ENCODE measurements at regions not wholly inside any gene's neighbourhood (a gene's known extent, or its start where the extent isn't known, plus 50 kb on each side); places are given as distances from the start of the nearest gene placed in this dataset.

DNA sequence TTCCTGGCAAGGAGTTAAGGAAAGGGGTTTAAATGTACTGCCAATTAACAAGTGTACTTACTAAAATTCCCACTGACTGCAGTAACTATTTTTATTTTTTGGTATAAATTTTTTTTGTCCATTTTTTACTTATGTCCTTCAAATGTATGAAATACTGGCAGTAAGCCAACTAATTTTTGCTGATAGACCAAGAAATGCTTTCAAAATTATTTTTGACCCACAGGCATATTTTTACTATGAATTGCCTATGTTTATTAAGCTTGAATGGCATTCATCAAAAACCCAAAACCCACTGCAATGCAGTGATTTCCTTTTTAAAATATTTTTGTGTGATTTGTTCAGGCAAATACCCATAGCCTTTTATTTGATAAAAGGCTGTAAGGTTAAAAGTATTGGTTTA is 560.1 kb downstream of the UTRN start:
- no peak overlapping the region for H3K27ac Mint-ChIP-seq
- peaks cover 7% of the 10 kb centered on the region for H3K27me3 Mint-ChIP-seq (ENCODE audit: low read depth)
- H3K9me3 Mint-ChIP-seq: 0 out of 2 replicates have a peak, but pooled peaks cover 6% of the 10 kb centered on the region
- H3K36me3 Mint-ChIP-seq: peaks cover 44% of the 10 kb centered on the region
- no peak overlapping the region for H3K4me3 Mint-ChIP-seq
- ChIA-PET POLR2A (no interaction called here), CTCF (no interaction called here)
- ATAC-seq (no peak), DNase-seq (ENCODE audit: low spot score) (no peak)
- peaks cover 34% of the 10 kb centered on the region for H3K4me1 Mint-ChIP-seq
- no peak for TF ChIP-seq SMAD4 (CRISPR knock-in tag; IDR thresholded peaks at IDR 0.05)
- TF ChIP-seq, protein P1, sequence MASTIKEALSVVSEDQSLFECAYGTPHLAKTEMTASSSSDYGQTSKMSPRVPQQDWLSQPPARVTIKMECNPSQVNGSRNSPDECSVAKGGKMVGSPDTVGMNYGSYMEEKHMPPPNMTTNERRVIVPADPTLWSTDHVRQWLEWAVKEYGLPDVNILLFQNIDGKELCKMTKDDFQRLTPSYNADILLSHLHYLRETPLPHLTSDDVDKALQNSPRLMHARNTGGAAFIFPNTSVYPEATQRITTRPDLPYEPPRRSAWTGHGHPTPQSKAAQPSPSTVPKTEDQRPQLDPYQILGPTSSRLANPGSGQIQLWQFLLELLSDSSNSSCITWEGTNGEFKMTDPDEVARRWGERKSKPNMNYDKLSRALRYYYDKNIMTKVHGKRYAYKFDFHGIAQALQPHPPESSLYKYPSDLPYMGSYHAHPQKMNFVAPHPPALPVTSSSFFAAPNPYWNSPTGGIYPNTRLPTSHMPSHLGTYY (CRISPR knock-in tag; IDR thresholded peaks at IDR 0.05): no peak
- TF ChIP-seq, protein P2, sequence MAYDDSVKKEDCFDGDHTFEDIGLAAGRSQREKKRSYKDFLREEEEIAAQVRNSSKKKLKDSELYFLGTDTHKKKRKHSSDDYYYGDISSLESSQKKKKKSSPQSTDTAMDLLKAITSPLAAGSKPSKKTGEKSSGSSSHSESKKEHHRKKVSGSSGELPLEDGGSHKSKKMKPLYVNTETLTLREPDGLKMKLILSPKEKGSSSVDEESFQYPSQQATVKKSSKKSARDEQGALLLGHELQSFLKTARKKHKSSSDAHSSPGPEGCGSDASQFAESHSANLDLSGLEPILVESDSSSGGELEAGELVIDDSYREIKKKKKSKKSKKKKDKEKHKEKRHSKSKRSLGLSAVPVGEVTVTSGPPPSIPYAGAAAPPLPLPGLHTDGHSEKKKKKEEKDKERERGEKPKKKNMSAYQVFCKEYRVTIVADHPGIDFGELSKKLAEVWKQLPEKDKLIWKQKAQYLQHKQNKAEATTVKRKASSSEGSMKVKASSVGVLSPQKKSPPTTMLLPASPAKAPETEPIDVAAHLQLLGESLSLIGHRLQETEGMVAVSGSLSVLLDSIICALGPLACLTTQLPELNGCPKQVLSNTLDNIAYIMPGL (CRISPR knock-in tag; IDR thresholded peaks at IDR 0.05): no peak
- TF ChIP-seq GTF2I (CRISPR knock-in tag; conservative IDR thresholded peaks at IDR 0.05): no peak
- TF ChIP-seq ZBTB21 (CRISPR knock-in tag; IDR thresholded peaks at IDR 0.05; ENCODE audit: borderline replicate concordance): no peak
- TF ChIP-seq TEAD4 (CRISPR knock-in tag; IDR thresholded peaks at IDR 0.05): no peak
- TF ChIP-seq NFATC4 (CRISPR knock-in tag; IDR thresholded peaks at IDR 0.05): no peak
- TF ChIP-seq, protein P3, sequence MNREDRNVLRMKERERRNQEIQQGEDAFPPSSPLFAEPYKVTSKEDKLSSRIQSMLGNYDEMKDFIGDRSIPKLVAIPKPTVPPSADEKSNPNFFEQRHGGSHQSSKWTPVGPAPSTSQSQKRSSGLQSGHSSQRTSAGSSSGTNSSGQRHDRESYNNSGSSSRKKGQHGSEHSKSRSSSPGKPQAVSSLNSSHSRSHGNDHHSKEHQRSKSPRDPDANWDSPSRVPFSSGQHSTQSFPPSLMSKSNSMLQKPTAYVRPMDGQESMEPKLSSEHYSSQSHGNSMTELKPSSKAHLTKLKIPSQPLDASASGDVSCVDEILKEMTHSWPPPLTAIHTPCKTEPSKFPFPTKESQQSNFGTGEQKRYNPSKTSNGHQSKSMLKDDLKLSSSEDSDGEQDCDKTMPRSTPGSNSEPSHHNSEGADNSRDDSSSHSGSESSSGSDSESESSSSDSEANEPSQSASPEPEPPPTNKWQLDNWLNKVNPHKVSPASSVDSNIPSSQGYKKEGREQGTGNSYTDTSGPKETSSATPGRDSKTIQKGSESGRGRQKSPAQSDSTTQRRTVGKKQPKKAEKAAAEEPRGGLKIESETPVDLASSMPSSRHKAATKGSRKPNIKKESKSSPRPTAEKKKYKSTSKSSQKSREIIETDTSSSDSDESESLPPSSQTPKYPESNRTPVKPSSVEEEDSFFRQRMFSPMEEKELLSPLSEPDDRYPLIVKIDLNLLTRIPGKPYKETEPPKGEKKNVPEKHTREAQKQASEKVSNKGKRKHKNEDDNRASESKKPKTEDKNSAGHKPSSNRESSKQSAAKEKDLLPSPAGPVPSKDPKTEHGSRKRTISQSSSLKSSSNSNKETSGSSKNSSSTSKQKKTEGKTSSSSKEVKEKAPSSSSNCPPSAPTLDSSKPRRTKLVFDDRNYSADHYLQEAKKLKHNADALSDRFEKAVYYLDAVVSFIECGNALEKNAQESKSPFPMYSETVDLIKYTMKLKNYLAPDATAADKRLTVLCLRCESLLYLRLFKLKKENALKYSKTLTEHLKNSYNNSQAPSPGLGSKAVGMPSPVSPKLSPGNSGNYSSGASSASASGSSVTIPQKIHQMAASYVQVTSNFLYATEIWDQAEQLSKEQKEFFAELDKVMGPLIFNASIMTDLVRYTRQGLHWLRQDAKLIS (CRISPR knock-in tag; IDR thresholded peaks at IDR 0.05; ENCODE audit: borderline replicate concordance): no peak
- TF ChIP-seq, protein P4, sequence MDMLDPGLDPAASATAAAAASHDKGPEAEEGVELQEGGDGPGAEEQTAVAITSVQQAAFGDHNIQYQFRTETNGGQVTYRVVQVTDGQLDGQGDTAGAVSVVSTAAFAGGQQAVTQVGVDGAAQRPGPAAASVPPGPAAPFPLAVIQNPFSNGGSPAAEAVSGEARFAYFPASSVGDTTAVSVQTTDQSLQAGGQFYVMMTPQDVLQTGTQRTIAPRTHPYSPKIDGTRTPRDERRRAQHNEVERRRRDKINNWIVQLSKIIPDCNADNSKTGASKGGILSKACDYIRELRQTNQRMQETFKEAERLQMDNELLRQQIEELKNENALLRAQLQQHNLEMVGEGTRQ (CRISPR knock-in tag; IDR thresholded peaks at IDR 0.05): no peak
- TF ChIP-seq FOXJ3 (CRISPR knock-in tag; IDR thresholded peaks at IDR 0.05; ENCODE audit: borderline replicate concordance): no peak
- TF ChIP-seq CREM (CRISPR knock-in tag; IDR thresholded peaks at IDR 0.05): no peak
- TF ChIP-seq, protein P5, sequence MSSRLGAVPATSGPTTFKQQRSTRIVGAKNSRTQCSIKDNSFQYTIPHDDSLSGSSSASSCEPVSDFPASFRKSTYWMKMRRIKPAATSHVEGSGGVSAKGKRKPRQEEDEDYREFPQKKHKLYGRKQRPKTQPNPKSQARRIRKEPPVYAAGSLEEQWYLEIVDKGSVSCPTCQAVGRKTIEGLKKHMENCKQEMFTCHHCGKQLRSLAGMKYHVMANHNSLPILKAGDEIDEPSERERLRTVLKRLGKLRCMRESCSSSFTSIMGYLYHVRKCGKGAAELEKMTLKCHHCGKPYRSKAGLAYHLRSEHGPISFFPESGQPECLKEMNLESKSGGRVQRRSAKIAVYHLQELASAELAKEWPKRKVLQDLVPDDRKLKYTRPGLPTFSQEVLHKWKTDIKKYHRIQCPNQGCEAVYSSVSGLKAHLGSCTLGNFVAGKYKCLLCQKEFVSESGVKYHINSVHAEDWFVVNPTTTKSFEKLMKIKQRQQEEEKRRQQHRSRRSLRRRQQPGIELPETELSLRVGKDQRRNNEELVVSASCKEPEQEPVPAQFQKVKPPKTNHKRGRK (CRISPR knock-in tag; IDR thresholded peaks at IDR 0.05; ENCODE audit: borderline replicate concordance): no peak
- TF ChIP-seq MYBL2 (CRISPR knock-in tag; IDR thresholded peaks at IDR 0.05): no peak
- TF ChIP-seq NR3C1 (CRISPR knock-in tag; conservative IDR thresholded peaks at IDR 0.05; ENCODE audit: low read depth): no peak
- no peak for TF ChIP-seq CBFB (CRISPR knock-in tag; IDR thresholded peaks at IDR 0.05; ENCODE audit: low read depth)
- no peak for TF ChIP-seq NR1H2 (CRISPR knock-in tag; IDR thresholded peaks at IDR 0.05)
- TF ChIP-seq HMGA2 (CRISPR knock-in tag; IDR thresholded peaks at IDR 0.05): no peak

DNA sequence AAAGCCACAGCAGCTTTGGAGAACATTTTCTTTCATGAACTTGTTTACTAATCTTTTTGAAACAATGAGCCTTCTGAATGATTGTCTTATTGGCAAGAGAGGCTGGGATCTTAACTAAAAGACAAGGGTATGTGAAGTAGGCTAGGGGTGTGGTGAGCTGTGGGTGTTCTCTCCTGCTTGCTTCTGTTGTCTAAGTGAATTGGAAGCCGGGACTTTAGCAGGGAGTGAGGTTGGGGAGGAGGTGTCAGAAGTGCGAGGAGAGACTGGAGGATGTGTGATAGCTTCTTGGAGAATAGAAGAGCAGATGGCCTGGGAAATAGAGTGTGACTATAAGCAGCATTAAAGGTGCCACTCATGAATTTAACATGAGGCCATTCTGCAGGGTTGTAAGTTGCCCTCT is 562.8 kb downstream of the UTRN start:
- Mint-ChIP-seq H3K4me3 (no peak overlapping the region), H3K4me1 (peaks cover 24% of the 10 kb centered on the region), H3K9me3 (0 out of 2 replicates have a peak, but pooled peaks cover 6% of the 10 kb centered on the region), H3K36me3 (peaks cover 40% of the 10 kb centered on the region), H3K27ac (no peak overlapping the region), H3K27me3 (ENCODE audit: low read depth) (peaks cover 7% of the 10 kb centered on the region)
- ATAC-seq (peak; percentile 39; the same call in 1 of the 2 replicates), DNase-seq (ENCODE audit: low spot score) (no peak)
- CTCF ChIA-PET: no interaction called here
- POLR2A ChIA-PET: no interaction called here
- no peak for TF ChIP-seq GABPB1 (CRISPR knock-in tag; IDR thresholded peaks at IDR 0.05)
- TF ChIP-seq, protein P6, sequence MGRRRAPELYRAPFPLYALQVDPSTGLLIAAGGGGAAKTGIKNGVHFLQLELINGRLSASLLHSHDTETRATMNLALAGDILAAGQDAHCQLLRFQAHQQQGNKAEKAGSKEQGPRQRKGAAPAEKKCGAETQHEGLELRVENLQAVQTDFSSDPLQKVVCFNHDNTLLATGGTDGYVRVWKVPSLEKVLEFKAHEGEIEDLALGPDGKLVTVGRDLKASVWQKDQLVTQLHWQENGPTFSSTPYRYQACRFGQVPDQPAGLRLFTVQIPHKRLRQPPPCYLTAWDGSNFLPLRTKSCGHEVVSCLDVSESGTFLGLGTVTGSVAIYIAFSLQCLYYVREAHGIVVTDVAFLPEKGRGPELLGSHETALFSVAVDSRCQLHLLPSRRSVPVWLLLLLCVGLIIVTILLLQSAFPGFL (CRISPR knock-in tag; IDR thresholded peaks at IDR 0.05; ENCODE audit: borderline replicate concordance): no peak
- TF ChIP-seq, protein P7, sequence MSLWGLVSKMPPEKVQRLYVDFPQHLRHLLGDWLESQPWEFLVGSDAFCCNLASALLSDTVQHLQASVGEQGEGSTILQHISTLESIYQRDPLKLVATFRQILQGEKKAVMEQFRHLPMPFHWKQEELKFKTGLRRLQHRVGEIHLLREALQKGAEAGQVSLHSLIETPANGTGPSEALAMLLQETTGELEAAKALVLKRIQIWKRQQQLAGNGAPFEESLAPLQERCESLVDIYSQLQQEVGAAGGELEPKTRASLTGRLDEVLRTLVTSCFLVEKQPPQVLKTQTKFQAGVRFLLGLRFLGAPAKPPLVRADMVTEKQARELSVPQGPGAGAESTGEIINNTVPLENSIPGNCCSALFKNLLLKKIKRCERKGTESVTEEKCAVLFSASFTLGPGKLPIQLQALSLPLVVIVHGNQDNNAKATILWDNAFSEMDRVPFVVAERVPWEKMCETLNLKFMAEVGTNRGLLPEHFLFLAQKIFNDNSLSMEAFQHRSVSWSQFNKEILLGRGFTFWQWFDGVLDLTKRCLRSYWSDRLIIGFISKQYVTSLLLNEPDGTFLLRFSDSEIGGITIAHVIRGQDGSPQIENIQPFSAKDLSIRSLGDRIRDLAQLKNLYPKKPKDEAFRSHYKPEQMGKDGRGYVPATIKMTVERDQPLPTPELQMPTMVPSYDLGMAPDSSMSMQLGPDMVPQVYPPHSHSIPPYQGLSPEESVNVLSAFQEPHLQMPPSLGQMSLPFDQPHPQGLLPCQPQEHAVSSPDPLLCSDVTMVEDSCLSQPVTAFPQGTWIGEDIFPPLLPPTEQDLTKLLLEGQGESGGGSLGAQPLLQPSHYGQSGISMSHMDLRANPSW (CRISPR knock-in tag; conservative IDR thresholded peaks at IDR 0.05; ENCODE audit: low read depth): no peak
- TF ChIP-seq EMX1 (CRISPR knock-in tag; IDR thresholded peaks at IDR 0.05): no peak
- TF ChIP-seq JUN (CRISPR knock-in tag; IDR thresholded peaks at IDR 0.05): no peak
- TF ChIP-seq, protein P8, sequence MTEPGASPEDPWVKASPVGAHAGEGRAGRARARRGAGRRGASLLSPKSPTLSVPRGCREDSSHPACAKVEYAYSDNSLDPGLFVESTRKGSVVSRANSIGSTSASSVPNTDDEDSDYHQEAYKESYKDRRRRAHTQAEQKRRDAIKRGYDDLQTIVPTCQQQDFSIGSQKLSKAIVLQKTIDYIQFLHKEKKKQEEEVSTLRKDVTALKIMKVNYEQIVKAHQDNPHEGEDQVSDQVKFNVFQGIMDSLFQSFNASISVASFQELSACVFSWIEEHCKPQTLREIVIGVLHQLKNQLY (CRISPR knock-in tag; IDR thresholded peaks at IDR 0.05): no peak

All from WTC11 (cell line).